Activated naive CD4-positive, alpha-beta T cell treated with anti-CD3 and anti-CD28 coated beads, Interleukin-2, amount 10 ng/mL, durations not matched to agents 7 days and 5 days (primary cell): ENCODE measurements at regions not wholly inside any gene's neighbourhood (a gene's known extent, or its start where the extent isn't known, plus 50 kb on each side); places are given as distances from the start of the nearest gene placed in this dataset.

ENCODE experiments used
- CTCF ChIA-PET: fragments of 350-600 bp; sonication (Branson Sonifier 250); formaldehyde crosslinking; loops from one replicate; lab custom pipeline; 2021; ENCODE audit warnings: antibody characterized with exemption; lab: Charles Lee
- DNase-seq: peaks from one replicate; pipeline ENCODE4 v3.0.0-alpha.2; 2020
- H3K27ac Mint-ChIP-seq: one replicate; pipeline ENCODE4 v1.8.0; 2021; ENCODE audit warnings: mild to moderate bottlenecking, moderate library complexity, mixed read lengths
- H3K27me3 Mint-ChIP-seq: one replicate; pipeline ENCODE4 v1.8.0; 2021; ENCODE audit warnings: mild to moderate bottlenecking, mixed read lengths
- H3K36me3 Mint-ChIP-seq: one replicate; pipeline ENCODE4 v1.8.0; 2021; ENCODE audit warnings: mixed read lengths
- H3K4me1 Mint-ChIP-seq: one replicate; pipeline ENCODE4 v1.8.0; 2021; ENCODE audit warnings: mixed read lengths
- H3K4me3 Mint-ChIP-seq: one replicate; pipeline ENCODE4 v1.8.0; 2021; ENCODE audit warnings: mild to moderate bottlenecking, moderate library complexity, mixed read lengths
- H3K9me3 Mint-ChIP-seq: one replicate; pipeline ENCODE4 v1.8.0; 2021; ENCODE audit warnings: mixed read lengths

GRCh38 chr7:66864294-66864693 lies 56.7 kb upstream of the TMEM248 start:
- Mint-ChIP-seq H3K36me3 (peaks cover 8% of the 10 kb centered on the region), H3K4me1 (peaks cover 16% of the 10 kb centered on the region), H3K9me3 (no peaks in the 10 kb centered on the region), H3K27me3 (no peaks in the 10 kb centered on the region), H3K27ac (no peak overlapping the region), H3K4me3 (no peak overlapping the region)
- CTCF ChIA-PET, result no interaction called here
- no peak for DNase-seq

GRCh38 chr7:66865290-66865864 lies 55.6 kb upstream of the TMEM248 start:
- Mint-ChIP-seq H3K27ac (no peak overlapping the region), H3K9me3 (no peaks in the 10 kb centered on the region), H3K27me3 (no peaks in the 10 kb centered on the region)

GRCh38 chr7:66867198-66867790 lies 53.7 kb upstream of the TMEM248 start:
- CTCF ChIA-PET, result interaction anchor here (0.8 kb wide), 1 partner anchor 297 kb away, joined by 3 read pairs; no protein-coding TSS in a partner anchor
- DNase-seq, result no peak
- Mint-ChIP-seq H3K4me3 (no peak overlapping the region), H3K27me3 (no peaks in the 10 kb centered on the region), H3K4me1 (peaks cover 3% of the 10 kb centered on the region), H3K9me3 (no peaks in the 10 kb centered on the region), H3K36me3 (peaks cover 2% of the 10 kb centered on the region), H3K27ac (no peak overlapping the region)

More at GRCh38 chr7:66865290-66865864, 55.6 kb upstream of the TMEM248 start:
- Mint-ChIP-seq H3K4me1 (peaks cover 6% of the 10 kb centered on the region), H3K4me3 (no peak overlapping the region), H3K36me3 (peaks cover 2% of the 10 kb centered on the region)
- DNase-seq, result no peak
- CTCF ChIA-PET, result no interaction called here

- CTCF ChIA-PET, result interaction anchor here (0.7 kb wide), 1 partner anchor 20 kb away, joined by 4 read pairs; no protein-coding TSS in a partner anchor
- H3K27ac Mint-ChIP-seq, result no peak overlapping the region
These were observed 51.2 kb upstream of the TMEM248 start for GRCh38 chr7:66869660-66870450.

DNA sequence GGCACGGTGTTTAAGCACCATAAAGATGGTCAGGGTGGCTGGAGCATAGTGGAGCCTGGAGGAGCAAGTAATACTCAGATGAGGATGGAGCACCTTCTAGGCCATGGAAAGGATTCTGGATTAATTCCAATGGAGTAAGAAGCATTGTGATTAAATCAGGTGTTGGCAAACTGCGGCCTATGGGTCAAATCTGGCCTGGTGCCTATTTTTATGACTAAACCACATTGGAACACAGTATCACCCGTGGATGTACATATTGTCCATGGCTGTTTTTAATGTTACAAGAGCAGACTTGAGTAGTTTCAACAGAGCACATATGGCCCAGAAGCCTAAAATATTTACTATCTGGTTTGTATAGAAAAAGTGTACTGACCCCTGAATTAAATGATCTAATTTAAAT lies 49.9 kb upstream of the TMEM248 start:
- no peaks in the 10 kb centered on the region for H3K9me3 Mint-ChIP-seq
- H3K4me1 Mint-ChIP-seq, result no peaks in the 10 kb centered on the region
- H3K27me3 Mint-ChIP-seq, result no peaks in the 10 kb centered on the region
- DNase-seq, result no peak
- CTCF ChIA-PET, result no interaction called here
- H3K36me3 Mint-ChIP-seq, result no peaks in the 10 kb centered on the region
- no peak overlapping the region for H3K4me3 Mint-ChIP-seq
- H3K27ac Mint-ChIP-seq, result no peak overlapping the region

More at GRCh38 chr7:66869660-66870450, 51.2 kb upstream of the TMEM248 start:
- no peak overlapping the region for H3K4me3 Mint-ChIP-seq
- no peak for DNase-seq
- H3K36me3 Mint-ChIP-seq, result no peaks in the 10 kb centered on the region
- H3K4me1 Mint-ChIP-seq, result no peaks in the 10 kb centered on the region
- no peaks in the 10 kb centered on the region for H3K9me3 Mint-ChIP-seq
- no peaks in the 10 kb centered on the region for H3K27me3 Mint-ChIP-seq
